ENCODE measurements at regions not wholly inside any gene's neighbourhood (a gene's known extent, or its start where the extent isn't known, plus 50 kb on each side); places are given as distances from the start of the nearest gene placed in this dataset.

GRCh38 chr11:80771017-80771416, 1330.2 kb upstream of the TENM4 start:
- Histone ChIP-seq H3K36me3 (no peaks in the 10 kb centered on the region), H3K27ac (no peak overlapping the region), H3K9me3 (no peaks in the 10 kb centered on the region), H3K4me3 (no peak overlapping the region), H3K4me1 (no peaks in the 10 kb centered on the region), H3K27me3 (no peaks in the 10 kb centered on the region)
- WGBS, 4 donors: 67 to 77% (median 72%) methylated on average over 2 of the region's 2 CpGs
- TF ChIP-seq, protein P1, sequence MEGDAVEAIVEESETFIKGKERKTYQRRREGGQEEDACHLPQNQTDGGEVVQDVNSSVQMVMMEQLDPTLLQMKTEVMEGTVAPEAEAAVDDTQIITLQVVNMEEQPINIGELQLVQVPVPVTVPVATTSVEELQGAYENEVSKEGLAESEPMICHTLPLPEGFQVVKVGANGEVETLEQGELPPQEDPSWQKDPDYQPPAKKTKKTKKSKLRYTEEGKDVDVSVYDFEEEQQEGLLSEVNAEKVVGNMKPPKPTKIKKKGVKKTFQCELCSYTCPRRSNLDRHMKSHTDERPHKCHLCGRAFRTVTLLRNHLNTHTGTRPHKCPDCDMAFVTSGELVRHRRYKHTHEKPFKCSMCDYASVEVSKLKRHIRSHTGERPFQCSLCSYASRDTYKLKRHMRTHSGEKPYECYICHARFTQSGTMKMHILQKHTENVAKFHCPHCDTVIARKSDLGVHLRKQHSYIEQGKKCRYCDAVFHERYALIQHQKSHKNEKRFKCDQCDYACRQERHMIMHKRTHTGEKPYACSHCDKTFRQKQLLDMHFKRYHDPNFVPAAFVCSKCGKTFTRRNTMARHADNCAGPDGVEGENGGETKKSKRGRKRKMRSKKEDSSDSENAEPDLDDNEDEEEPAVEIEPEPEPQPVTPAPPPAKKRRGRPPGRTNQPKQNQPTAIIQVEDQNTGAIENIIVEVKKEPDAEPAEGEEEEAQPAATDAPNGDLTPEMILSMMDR (IDR thresholded peaks at IDR 0.05): no peak
- TF ChIP-seq POLR2A (IDR thresholded peaks at IDR 0.05): no peak
- DNase-seq (no peak), ATAC-seq (no peak)
- intact Hi-C loops (cut with DNase I): no loop called here

- ATAC-seq (no peak), DNase-seq (no peak)
- Histone ChIP-seq H3K4me1 (no peaks in the 10 kb centered on the region), H3K27me3 (no peaks in the 10 kb centered on the region), H3K4me3 (no peak overlapping the region), H3K27ac (no peak overlapping the region), H3K36me3 (no peaks in the 10 kb centered on the region), H3K9me3 (no peaks in the 10 kb centered on the region)
- WGBS, 4 donors: 63 to 78% (median 69%) methylated on average over 1 of the region's 1 CpG
- TF ChIP-seq, protein P1 (IDR thresholded peaks at IDR 0.05): no peak
- no peak for TF ChIP-seq POLR2A (IDR thresholded peaks at IDR 0.05)
- intact Hi-C loops (cut with DNase I): no loop called here
Observed at GRCh38 chr11:80758787-80759186, 1318.0 kb upstream of the TENM4 start.

GRCh38 chr11:80748207-80748925, 1307.5 kb upstream of the TENM4 start:
- Histone ChIP-seq H3K27ac (no peak overlapping the region), H3K36me3 (no peaks in the 10 kb centered on the region), H3K9me3 (no peaks in the 10 kb centered on the region), H3K27me3 (no peaks in the 10 kb centered on the region), H3K4me1 (no peaks in the 10 kb centered on the region), H3K4me3 (no peak overlapping the region)
- intact Hi-C loops (cut with DNase I): no loop called here
- no peak for DNase-seq
- 83 to 93% (median 88%) methylated on average over 3 of the region's 3 CpGs for WGBS, 4 donors
- TF ChIP-seq, protein P1 (IDR thresholded peaks at IDR 0.05): no peak
- no peak for TF ChIP-seq POLR2A (IDR thresholded peaks at IDR 0.05)
- ATAC-seq: no peak

- no peaks in the 10 kb centered on the region for H3K4me1 ChIP-seq
- ATAC-seq (no peak), DNase-seq (no peak)
- no peak overlapping the region for H3K4me3 ChIP-seq
- H3K36me3 ChIP-seq: no peaks in the 10 kb centered on the region
- H3K27ac ChIP-seq: no peak overlapping the region
- no peaks in the 10 kb centered on the region for H3K9me3 ChIP-seq
- TF ChIP-seq, protein P1 (IDR thresholded peaks at IDR 0.05): no peak
- TF ChIP-seq POLR2A (IDR thresholded peaks at IDR 0.05): no peak
- H3K27me3 ChIP-seq: no peaks in the 10 kb centered on the region
- 66 to 72% (median 67%) methylated on average over 4 of the region's 4 CpGs for WGBS, 4 donors
- intact Hi-C loops (cut with DNase I): no loop called here
Observed at GRCh38 chr11:80746300-80746699, 1305.5 kb upstream of the TENM4 start.

All from heart left ventricle (tissue), 16 donors.